ENCODE measurements at regions not wholly inside any gene's neighbourhood (a gene's known extent, or its start where the extent isn't known, plus 50 kb on each side); places are given as distances from the start of the nearest gene placed in this dataset.

DNA sequence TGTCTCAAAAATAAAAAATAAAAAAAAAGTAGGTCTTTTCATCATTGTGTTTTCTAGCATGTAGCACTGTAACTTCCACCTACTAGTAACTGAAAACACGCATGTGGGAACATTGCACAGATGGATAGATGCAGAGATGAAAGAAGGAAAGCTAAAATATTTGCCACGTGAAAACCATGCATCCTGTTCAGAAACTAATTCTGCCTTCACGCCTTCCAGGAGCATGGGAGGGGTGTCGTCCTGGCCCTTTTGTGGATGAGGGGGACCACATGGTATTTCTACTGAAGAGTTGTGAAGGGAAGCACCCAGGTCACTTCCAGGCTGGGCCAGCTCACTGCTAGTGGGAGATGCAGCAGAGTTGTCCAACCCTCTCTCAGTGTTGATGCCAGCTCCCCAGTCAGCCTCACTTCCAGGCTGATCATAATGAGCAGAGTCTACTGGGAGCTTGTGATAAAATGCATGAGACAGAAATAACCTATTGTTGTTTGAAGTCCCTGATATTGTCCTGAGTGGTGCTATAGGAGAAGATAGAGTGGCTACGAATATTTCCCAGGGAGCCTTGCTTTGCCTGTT lies 287.1 kb upstream of the CELF2 start:
- TF ChIP-seq, protein P1, sequence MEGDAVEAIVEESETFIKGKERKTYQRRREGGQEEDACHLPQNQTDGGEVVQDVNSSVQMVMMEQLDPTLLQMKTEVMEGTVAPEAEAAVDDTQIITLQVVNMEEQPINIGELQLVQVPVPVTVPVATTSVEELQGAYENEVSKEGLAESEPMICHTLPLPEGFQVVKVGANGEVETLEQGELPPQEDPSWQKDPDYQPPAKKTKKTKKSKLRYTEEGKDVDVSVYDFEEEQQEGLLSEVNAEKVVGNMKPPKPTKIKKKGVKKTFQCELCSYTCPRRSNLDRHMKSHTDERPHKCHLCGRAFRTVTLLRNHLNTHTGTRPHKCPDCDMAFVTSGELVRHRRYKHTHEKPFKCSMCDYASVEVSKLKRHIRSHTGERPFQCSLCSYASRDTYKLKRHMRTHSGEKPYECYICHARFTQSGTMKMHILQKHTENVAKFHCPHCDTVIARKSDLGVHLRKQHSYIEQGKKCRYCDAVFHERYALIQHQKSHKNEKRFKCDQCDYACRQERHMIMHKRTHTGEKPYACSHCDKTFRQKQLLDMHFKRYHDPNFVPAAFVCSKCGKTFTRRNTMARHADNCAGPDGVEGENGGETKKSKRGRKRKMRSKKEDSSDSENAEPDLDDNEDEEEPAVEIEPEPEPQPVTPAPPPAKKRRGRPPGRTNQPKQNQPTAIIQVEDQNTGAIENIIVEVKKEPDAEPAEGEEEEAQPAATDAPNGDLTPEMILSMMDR (IDR thresholded peaks at IDR 0.05), result no peak
- TF ChIP-seq POLR2A (IDR thresholded peaks at IDR 0.05), result no peak
